CD4-positive, alpha-beta T cell treated with Interleukin-1 beta for 1 hour (primary cell): ENCODE measurements at regions not wholly inside any gene's neighbourhood (a gene's known extent, or its start where the extent isn't known, plus 50 kb on each side); places are given as distances from the start of the nearest gene placed in this dataset.
"Not testable (repeated sequence)": the region's sequence is repeated elsewhere in the genome, so short reads cannot be mapped to it uniquely, and the experiment has no call there.

ENCODE experiments used
- DNase-seq, 2 donors: peaks; one replicate each; pipeline ENCODE4 v3.0.0-alpha.2; 2020 to 2022

- DNase-seq: not testable (repeated sequence)
Measured at GRCh38 chr15:20184879-20185278, 356.7 kb downstream of the GOLGA6L6 start.

GRCh38 chr15:20168221-20168620 lies 373.4 kb downstream of the GOLGA6L6 start:
- not testable (repeated sequence) for DNase-seq

GRCh38 chr15:20153528-20153927 lies 388.1 kb downstream of the GOLGA6L6 start:
- not testable (repeated sequence) for DNase-seq

GRCh38 chr15:20148679-20149078 lies 392.9 kb downstream of the GOLGA6L6 start:
- DNase-seq: not testable (repeated sequence)

- DNase-seq: not testable (repeated sequence)
Measured at GRCh38 chr15:20148008-20148407, 393.6 kb downstream of the GOLGA6L6 start.

- not testable (repeated sequence) for DNase-seq
Measured at GRCh38 chr15:20144333-20145036, 397.1 kb downstream of the GOLGA6L6 start.

- DNase-seq: not testable (repeated sequence)
Measured at GRCh38 chr15:20142906-20143305, 398.7 kb downstream of the GOLGA6L6 start.

- not testable (repeated sequence) for DNase-seq
Measured at GRCh38 chr15:20142410-20142809, 399.2 kb downstream of the GOLGA6L6 start.

- DNase-seq: not testable (repeated sequence)
Measured at GRCh38 chr15:20124668-20125067, 416.9 kb downstream of the GOLGA6L6 start.

GRCh38 chr15:20106026-20106425 lies 435.6 kb downstream of the GOLGA6L6 start:
- DNase-seq: no peak

- not testable (repeated sequence) for DNase-seq
Measured at GRCh38 chr15:20105011-20105990, 436.3 kb downstream of the GOLGA6L6 start.

- peak in 1 of 2 donors; percentile 5 for DNase-seq
Measured at GRCh38 chr15:20104551-20104950, 437.0 kb downstream of the GOLGA6L6 start.

- peak in 1 of 2 donors; percentile 7 for DNase-seq
Measured at GRCh38 chr15:20102862-20103261, 438.7 kb downstream of the GOLGA6L6 start.

- not testable (repeated sequence) for DNase-seq
Measured at GRCh38 chr15:20102209-20102608, 439.4 kb downstream of the GOLGA6L6 start.

GRCh38 chr15:20101281-20101680 lies 440.3 kb downstream of the GOLGA6L6 start:
- DNase-seq: not testable (repeated sequence)

GRCh38 chr15:20100604-20101270 lies 440.9 kb downstream of the GOLGA6L6 start:
- not testable (repeated sequence) for DNase-seq

- not testable (repeated sequence) for DNase-seq
Measured at GRCh38 chr15:20095699-20096303, 445.8 kb downstream of the GOLGA6L6 start.

- not testable (repeated sequence) for DNase-seq
Measured at GRCh38 chr15:20089541-20089940, 452.1 kb downstream of the GOLGA6L6 start.

- not testable (repeated sequence) for DNase-seq
Measured at GRCh38 chr15:20084026-20084425, 457.6 kb downstream of the GOLGA6L6 start.

- DNase-seq: not testable (repeated sequence)
Measured at GRCh38 chr15:20074082-20074481, 467.5 kb downstream of the GOLGA6L6 start.

GRCh38 chr15:20069043-20069442 lies 472.6 kb downstream of the GOLGA6L6 start:
- DNase-seq: not testable (repeated sequence)

GRCh38 chr15:20066173-20066572 lies 475.4 kb downstream of the GOLGA6L6 start:
- not testable (repeated sequence) for DNase-seq
